H1 (cell line): ENCODE measurements at regions not wholly inside any gene's neighbourhood (a gene's known extent, or its start where the extent isn't known, plus 50 kb on each side); places are given as distances from the start of the nearest gene placed in this dataset.

Source experiments
- CTCF ChIA-PET: fragments of 300-600 bp; sonication (Branson Sonifier 250); formaldehyde crosslinking; loops from one replicate; lab custom pipeline; 2021; ENCODE audit not compliant: partially characterized antibody; lab: Charles Lee
- POLR2A ChIA-PET: fragments of 300-600 bp; sonication (Branson Sonifier 250); formaldehyde crosslinking; loops from one replicate; lab custom pipeline; 2021; ENCODE audit warnings: inconsistent platforms; ENCODE audit not compliant: partially characterized antibody; lab: Charles Lee
- DNase-seq, 2 experiments: peaks; one replicate each; pipeline versions ENCODE4 v3.0.0 to v3.0.0-alpha.2; 2010 to 2022; ENCODE audit warnings: low spot score in 2 of 2, low read depth in 1 of 2, mixed read lengths in 1 of 2
- FAIRE-seq: peaks from 2 replicates; lab custom pipeline; 2011; peaks lifted over from hg19 to GRCh38; lab: Jason Lieb, UNC
- H2AFZ ChIP-seq: 2 replicates; pipeline ENCODE4 v1.8.1; 2012; ENCODE audit warnings: low read length, inconsistent platforms
- H2AK5ac ChIP-seq: 2 replicates; pipeline ENCODE4 v1.6.1; 2013; ENCODE audit warnings: low read depth, low read length
- H2BK120ac ChIP-seq: replicated peaks from 2 replicates; pipeline ENCODE3; 2013; ENCODE audit warnings: low read depth, low read length, inconsistent platforms
- H2BK12ac ChIP-seq: 2 replicates; pipeline ENCODE4 v1.6.1; 2013; ENCODE audit warnings: low read depth, low read length
- H2BK15ac ChIP-seq: 2 replicates; pipeline ENCODE4 v1.6.1; 2013; ENCODE audit warnings: low read length
- H2BK20ac ChIP-seq: 2 replicates; pipeline ENCODE4 v1.6.1; 2013; ENCODE audit warnings: low read length
- H2BK5ac ChIP-seq: 2 replicates; pipeline ENCODE4 v1.6.1; 2013; ENCODE audit warnings: low read depth, low read length
- H3K14ac ChIP-seq: 2 replicates; pipeline ENCODE4 v1.6.1; 2013; ENCODE audit warnings: inconsistent platforms; ENCODE audit not compliant: insufficient read length
- H3K18ac ChIP-seq: 2 replicates; pipeline ENCODE4 v1.6.1; 2013; ENCODE audit warnings: low read length; ENCODE audit errors: extremely low read depth
- H3K23ac ChIP-seq: 2 replicates; pipeline ENCODE4 v1.6.1; 2013; ENCODE audit warnings: inconsistent platforms; ENCODE audit not compliant: insufficient read length
- H3K23me2 ChIP-seq: 2 replicates; pipeline ENCODE4 v1.6.1; 2013; ENCODE audit warnings: low read depth, low read length
- H3K27ac ChIP-seq: 2 replicates; pipeline ENCODE4 v1.6.1; 2011; ENCODE audit warnings: low read depth, low read length, inconsistent platforms
- H3K27me3 ChIP-seq, 4 experiments: replicated peaks in 1 of 4; 1 replicate in 1 of 4; 2 replicates in 3 of 4; pipeline versions ENCODE4 v1.6.1 to v1.8.1; 2011 to 2013; ENCODE audit warnings: low read length in 3 of 4, mild to moderate bottlenecking in 3 of 4, inconsistent platforms in 2 of 4, mixed read lengths in 2 of 4, moderate library complexity in 1 of 4; ENCODE audit not compliant: control insufficient read depth in 3 of 4, insufficient read depth in 3 of 4; ENCODE audit errors: extremely low read depth in 1 of 4
- H3K36me3 ChIP-seq, 4 experiments: 2 replicates each; pipeline versions ENCODE4 v1.6.1 to v1.8.1; 2011 to 2013; ENCODE audit warnings: mild to moderate bottlenecking in 4 of 4, low read length in 3 of 4, moderate library complexity in 2 of 4, control low read depth in 1 of 4, inconsistent platforms in 1 of 4; ENCODE audit not compliant: insufficient read depth in 4 of 4, control insufficient read depth in 2 of 4
- H3K4ac ChIP-seq: replicated peaks from 2 replicates; pipeline ENCODE3; 2013; ENCODE audit warnings: low read length, low read depth, mixed read lengths, inconsistent platforms; ENCODE audit not compliant: insufficient read length
- H3K4me1 ChIP-seq, 4 experiments: replicated peaks in 1 of 4; 1 replicate in 1 of 4; 2 replicates in 3 of 4; pipeline versions ENCODE4 v1.6.1 to v1.8.1; 2011 to 2013; ENCODE audit warnings: low read length in 3 of 4, inconsistent platforms in 2 of 4, mixed read lengths in 1 of 4; ENCODE audit not compliant: insufficient read depth in 4 of 4, control insufficient read depth in 3 of 4
- H3K4me2 ChIP-seq, 2 experiments: 2 replicates each; pipeline versions ENCODE4 v1.6.1 to v1.8.1; 2011 to 2013; ENCODE audit warnings: low read depth in 2 of 2, low read length in 2 of 2, control low read depth in 1 of 2, inconsistent platforms in 1 of 2, mild to moderate bottlenecking in 1 of 2; ENCODE audit not compliant: insufficient read depth in 1 of 2
- H3K4me3 ChIP-seq, 4 experiments: fragments of 200-600, 300-600 bp in 1 of 4; sonication (generic), shearing (Covaris generic), sonication (Bioruptor Twin) in 1 of 4; 2 replicates each; pipeline versions ENCODE4 v1.5.1 to v1.8.1; 2011 to 2016; ENCODE audit warnings: low read length in 4 of 4, low read depth in 3 of 4, control low read depth in 2 of 4, inconsistent platforms in 2 of 4, mild to moderate bottlenecking in 2 of 4, mixed read lengths in 1 of 4, moderate library complexity in 1 of 4; ENCODE audit not compliant: insufficient read depth in 2 of 4; ENCODE audit errors: extremely low read depth in 1 of 4
- H3K56ac ChIP-seq: replicated peaks from 2 replicates; pipeline ENCODE3; 2013; ENCODE audit warnings: low read depth, mild to moderate bottlenecking, mixed read lengths, low read length, inconsistent platforms; ENCODE audit not compliant: insufficient read length
- H3K79me1 ChIP-seq: 2 replicates; pipeline ENCODE4 v1.6.1; 2013; ENCODE audit warnings: low read depth, low read length, control low read depth
- H3K79me2 ChIP-seq, 2 experiments: 2 replicates each; pipeline versions ENCODE4 v1.6.1 to v1.8.1; 2012 to 2013; ENCODE audit warnings: low read length in 2 of 2, mild to moderate bottlenecking in 2 of 2, inconsistent platforms in 1 of 2; ENCODE audit not compliant: insufficient read depth in 2 of 2, control insufficient read depth in 1 of 2
- H3K9ac ChIP-seq, 4 experiments: replicated peaks in 1 of 4; 1 replicate in 1 of 4; 2 replicates in 3 of 4; pipeline versions ENCODE4 v1.6.1 to v1.8.1; 2011 to 2013; ENCODE audit warnings: low read depth in 3 of 4, low read length in 3 of 4, control low read depth in 2 of 4, mild to moderate bottlenecking in 2 of 4, moderate library complexity in 2 of 4, inconsistent platforms in 1 of 4; ENCODE audit errors: extremely low read depth in 1 of 4
- H3K9me3 ChIP-seq, 2 experiments: 2 replicates each; pipeline versions ENCODE4 v1.6.1 to v1.8.1; 2012 to 2013; ENCODE audit warnings: mild to moderate bottlenecking in 2 of 2, moderate library complexity in 2 of 2, control low read depth in 1 of 2, inconsistent platforms in 1 of 2, low read depth in 1 of 2, low read length in 1 of 2, mixed read lengths in 1 of 2; ENCODE audit not compliant: insufficient read depth in 2 of 2
- H4K20me1 ChIP-seq, 2 experiments: replicated peaks in 1 of 2; 2 replicates each; pipeline versions ENCODE3 to v1.8.1; 2011 to 2013; ENCODE audit warnings: inconsistent platforms in 2 of 2, low read length in 2 of 2, mild to moderate bottlenecking in 1 of 2; ENCODE audit not compliant: insufficient read depth in 2 of 2, control insufficient read depth in 1 of 2
- H4K5ac ChIP-seq: 2 replicates; pipeline ENCODE4 v1.6.1; 2013; ENCODE audit warnings: low read length, low read depth, mixed read lengths, inconsistent platforms; ENCODE audit not compliant: insufficient read length
- H4K8ac ChIP-seq: 2 replicates; pipeline ENCODE4 v1.8.0; 2013; ENCODE audit warnings: mild to moderate bottlenecking, moderate library complexity, low read length, inconsistent platforms; ENCODE audit not compliant: insufficient read depth; ENCODE audit errors: extremely low read depth
- H4K91ac ChIP-seq: replicated peaks from 2 replicates; pipeline ENCODE3; 2013; ENCODE audit warnings: low read length, mixed read lengths, inconsistent platforms; ENCODE audit not compliant: insufficient read length
- EGR1 ChIP-seq: IDR thresholded peaks from 2 replicates; pipeline ENCODE4 v1.6.1; 2011; ENCODE audit warnings: low read depth, low read length, borderline replicate concordance
- JUN ChIP-seq: IDR thresholded peaks from 2 replicates; pipeline ENCODE4 v1.6.1; 2011; ENCODE audit warnings: low read depth, mild to moderate bottlenecking, improper control_type of control experiment, low read length
- RAD21 ChIP-seq, 2 experiments: IDR thresholded peaks in 1 of 2; conservative IDR thresholded peaks in 1 of 2; 2 replicates each; pipeline ENCODE4 v1.6.1; 2011; ENCODE audit warnings: low read depth in 2 of 2, low read length in 2 of 2, improper control_type of control experiment in 1 of 2, inconsistent platforms in 1 of 2, mild to moderate bottlenecking in 1 of 2, moderate library complexity in 1 of 2
- SP1 ChIP-seq: IDR thresholded peaks from 2 replicates; pipeline ENCODE4 v1.6.1; 2011; ENCODE audit warnings: low read depth, low read length
- WGBS, 2 experiments: shearing (Covaris generic) in 1 of 2; methylation state at CpG; one replicate each; pipeline versions ENCODE4 v1.1.6 to v1.1.7; 2013 to 2015; ENCODE audit warnings: low lambda C conversion rate in 2 of 2, mixed read lengths in 2 of 2, inconsistent platforms in 1 of 2, low coverage in 1 of 2, missing lambda C conversion rate in 1 of 2; ENCODE audit not compliant: insufficient replicate concordance in 2 of 2, insufficient coverage in 1 of 2, insufficient read length in 1 of 2; ENCODE audit errors: extremely low coverage in 1 of 2, missing lambda C conversion rate in 1 of 2; 5-methylcytosine and 5-hydroxymethylcytosine counted together

GRCh38 chr10:60649485-60650377 is 128.5 kb upstream of the CDK1 start:
- no peak for DNase-seq
- Histone ChIP-seq H3K27ac (no peak overlapping the region), H3K18ac (no peak overlapping the region), H3K27me3 (no peaks in the 10 kb centered on the region), H2BK12ac (no peak overlapping the region), H2BK15ac (no peak overlapping the region), H4K5ac (no peak overlapping the region), H2AFZ (no peak overlapping the region), H3K14ac (no peak overlapping the region), H3K4me3 (no peak overlapping the region), H4K8ac (no peak overlapping the region), H3K23me2 (no peaks in the 10 kb centered on the region), H3K9me3 (no peaks in the 10 kb centered on the region), H2BK20ac (no peak overlapping the region), H4K91ac (no peak overlapping the region), H2AK5ac (no peak overlapping the region), H3K9ac (no peak overlapping the region), H3K4me2 (peak overlapping the region; percentile 8 to 41; a peak in 3 of 4 replicates), H2BK120ac (no peak overlapping the region), H2BK5ac (no peak overlapping the region), H3K36me3 (no peaks in the 10 kb centered on the region), H3K56ac (no peak overlapping the region), H3K79me2 (no peaks in the 10 kb centered on the region), H3K23ac (no peak overlapping the region), H4K20me1 (no peaks in the 10 kb centered on the region), H3K4me1 (peaks cover 0 to 9% (median 6%) of the 10 kb centered on the region in 4 experiments; a peak in 4 of 7 replicates), H3K79me1 (no peaks in the 10 kb centered on the region), H3K4ac (no peak overlapping the region)
- POLR2A ChIA-PET, result interaction anchor here (0.8 to 1.4 kb wide), 2 partner anchors 12 to 14 kb away, joined by 4 read pairs; no protein-coding TSS in a partner anchor
- FAIRE-seq, result peak; percentile 58
- CTCF ChIA-PET, result interaction anchor here (0.6 to 8.0 kb wide), 18 partner anchors 13 to 738 kb away, joined by 3 to 57 read pairs (median 4); no protein-coding TSS in a partner anchor
- 54% methylated on average over 4 of the region's 4 CpGs; no CpG with 5 or more reads in 1 of the 2 experiments for WGBS, 2 experiments
- TF ChIP-seq EGR1 (no peak), SP1 (no peak), JUN (no peak), RAD21 (IDR thresholded peaks at IDR 0.05 in 1 of 2, conservative IDR thresholded peaks at IDR 0.05 in 1 of 2; ENCODE audit: low read depth in 2 of 2, low read length in 2 of 2) (no peak)
